Adrenal gland (tissue), 5 donors: ENCODE measurements at regions not wholly inside any gene's neighbourhood (a gene's known extent, or its start where the extent isn't known, plus 50 kb on each side); places are given as distances from the start of the nearest gene placed in this dataset.

Source experiments
- CTCF ChIP-seq, 6 experiments: fragments of 450-650 bp in 4 of 6; fragments of 200-600 bp in 2 of 6; sonication (generic) in 1 of 6; IDR thresholded peaks; 1 replicate in 5 of 6; 2 replicates in 1 of 6; pipeline versions ENCODE4 v1.5.1 to v1.8.0; 2016 to 2021; ENCODE audit warnings: antibody characterized with exemption in 6 of 6, mild to moderate bottlenecking in 2 of 6, moderate library complexity in 1 of 6
- POLR2A ChIP-seq, 2 donors: fragments of 450-650 bp; IDR thresholded peaks; one replicate each; pipeline ENCODE4 v1.6.1; 2017; ENCODE audit warnings: antibody characterized with exemption in 2 of 2, mild to moderate bottlenecking in 2 of 2, moderate library complexity in 1 of 2
- donor health status: DM: no; HTN: no; CAD: no.

- TF ChIP-seq CTCF (IDR thresholded peaks at IDR 0.05) (no peak), POLR2A (IDR thresholded peaks at IDR 0.05) (no peak)
These were observed 345.6 kb downstream of the AKAIN1 start for GRCh38 chr18:4851301-4851976.
